ENCODE measurements at regions not wholly inside any gene's neighbourhood (a gene's known extent, or its start where the extent isn't known, plus 50 kb on each side); places are given as distances from the start of the nearest gene placed in this dataset.
A peak's percentile ranks its signal among the peaks of the same experiment; 100 is the strongest.

- Histone ChIP-seq H3K9me3 (no peaks in the 10 kb centered on the region), H3K4me1 (peaks cover 0 to 14% (median 4%) of the 10 kb centered on the region in 9 donors), H3K4me3 (no peak overlapping the region), H3K36me3 (no peaks in the 10 kb centered on the region), H3K27me3 (no peaks in the 10 kb centered on the region), H3K27ac (no peak overlapping the region)
- ATAC-seq (no peak), DNase-seq (no peak)
- intact Hi-C loops (cut with DNase I) = loop anchor here in 1 of 10 donors (10.0 kb wide), 1 partner anchor 268 kb away; no protein-coding TSS in a partner anchor
- no peak for TF ChIP-seq CTCF (IDR thresholded peaks at IDR 0.05)
- WGBS, 2 donors = 93% methylated on average over 3 of the region's 3 CpGs
Observed at GRCh38 chr6:4666886-4667513, 109.2 kb upstream of the CDYL start.

- WGBS, 2 donors = 77 to 83% methylated on average over 7 of the region's 7 CpGs
- H3K27me3 ChIP-seq = no peaks in the 10 kb centered on the region
- H3K9me3 ChIP-seq = no peaks in the 10 kb centered on the region
- H3K4me1 ChIP-seq = peaks cover 0 to 15% (median 4%) of the 10 kb centered on the region in 9 donors
- ATAC-seq = no peak
- H3K4me3 ChIP-seq = no peak overlapping the region
- no peaks in the 10 kb centered on the region for H3K36me3 ChIP-seq
- H3K27ac ChIP-seq = no peak overlapping the region
- intact Hi-C loops (cut with DNase I) = loop anchor here in 1 of 10 donors (10.0 kb wide), 1 partner anchor 269 kb away; no protein-coding TSS in a partner anchor
- no peak for DNase-seq
- no peak for TF ChIP-seq CTCF (IDR thresholded peaks at IDR 0.05)
Observed at GRCh38 chr6:4665489-4666417, 110.5 kb upstream of the CDYL start.

GRCh38 chr6:4664911-4665310 lies 111.3 kb upstream of the CDYL start:
- H3K4me1 ChIP-seq = peaks cover 0 to 19% (median 4%) of the 10 kb centered on the region in 9 donors
- no peaks in the 10 kb centered on the region for H3K9me3 ChIP-seq
- 93 to 94% methylated on average over 6 of the region's 6 CpGs for WGBS, 2 donors
- H3K36me3 ChIP-seq = no peaks in the 10 kb centered on the region
- no peak overlapping the region for H3K27ac ChIP-seq
- no peak for TF ChIP-seq CTCF (IDR thresholded peaks at IDR 0.05)
- intact Hi-C loops (cut with DNase I) = loop anchor here in 1 of 10 donors (10.0 kb wide), 1 partner anchor 270 kb away; no protein-coding TSS in a partner anchor
- ATAC-seq (no peak), DNase-seq (no peak)
- H3K4me3 ChIP-seq = no peak overlapping the region
- H3K27me3 ChIP-seq = no peaks in the 10 kb centered on the region

DNA sequence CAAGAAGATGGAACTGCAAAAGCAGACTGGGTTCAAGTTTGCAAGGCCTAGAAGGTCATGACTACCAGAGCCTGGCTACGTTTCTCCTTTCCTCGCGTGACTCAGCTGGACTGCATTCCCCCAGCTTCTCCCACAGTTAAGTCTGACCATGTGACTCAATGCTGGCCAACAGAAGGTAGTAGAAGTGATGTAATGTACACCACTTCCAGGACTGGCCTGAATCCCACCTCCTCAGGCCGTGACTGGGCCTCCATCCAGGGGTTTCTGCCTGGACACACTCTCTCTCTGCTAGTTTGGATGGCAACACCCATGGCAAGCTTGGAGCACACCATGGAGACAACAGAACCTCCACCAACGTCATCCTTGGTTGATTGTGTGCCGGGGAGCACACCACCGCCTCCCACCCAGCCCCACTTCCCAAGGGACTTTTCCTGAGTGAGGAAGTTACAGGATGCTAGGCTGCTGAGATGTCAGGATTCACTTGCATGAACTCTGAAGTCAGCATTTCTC lies 112.0 kb upstream of the CDYL start:
- no peaks in the 10 kb centered on the region for H3K36me3 ChIP-seq
- TF ChIP-seq CTCF (IDR thresholded peaks at IDR 0.05) = no peak
- H3K9me3 ChIP-seq = no peaks in the 10 kb centered on the region
- no peak overlapping the region for H3K4me3 ChIP-seq
- H3K4me1 ChIP-seq = peaks cover 0 to 19% (median 4%) of the 10 kb centered on the region in 9 donors
- intact Hi-C loops (cut with DNase I) = loop anchor here in 1 of 10 donors (10.0 kb wide), 1 partner anchor 271 kb away; no protein-coding TSS in a partner anchor
- DNase-seq (peak; percentile 64 to 74), ATAC-seq (peak; percentile 81 to 92 (median 86))
- H3K27ac ChIP-seq = peak overlapping the region in 5 of 10 donors; percentile 8 to 60 (median 52)
- H3K27me3 ChIP-seq = no peaks in the 10 kb centered on the region
- 46 to 56% methylated on average over 7 of the region's 7 CpGs for WGBS, 2 donors

Measured in heart right ventricle (tissue), 16 donors.